ENCODE measurements at regions not wholly inside any gene's neighbourhood (a gene's known extent, or its start where the extent isn't known, plus 50 kb on each side); places are given as distances from the start of the nearest gene placed in this dataset.

- no peak for DNase-seq
Observed at GRCh38 chr6:56863366-56863765, 91.5 kb upstream of the BEND6 start.

GRCh38 chr6:56862415-56863175, 92.3 kb upstream of the BEND6 start:
- DNase-seq, result no peak

- DNase-seq, result no peak
Observed at GRCh38 chr6:56860475-56860874, 94.4 kb upstream of the BEND6 start.

GRCh38 chr6:56856036-56856580, 98.8 kb upstream of the BEND6 start:
- no peak for DNase-seq

- no peak for DNase-seq
Observed at GRCh38 chr6:56854086-56854485, 100.8 kb upstream of the BEND6 start.

- DNase-seq, result no peak
Observed at GRCh38 chr6:56853541-56853940, 101.4 kb upstream of the BEND6 start.

GRCh38 chr6:56852260-56853010, 102.5 kb upstream of the BEND6 start:
- DNase-seq, result no peak

GRCh38 chr6:56851541-56852259, 103.2 kb upstream of the BEND6 start:
- DNase-seq, result peak; percentile 57 to 68

- DNase-seq, result no peak
Observed at GRCh38 chr6:56851074-56851473, 103.8 kb upstream of the BEND6 start.

GRCh38 chr6:56850626-56851025, 104.3 kb upstream of the BEND6 start:
- no peak for DNase-seq

GRCh38 chr6:56849896-56850295, 105.0 kb upstream of the BEND6 start:
- DNase-seq, result no peak

GRCh38 chr6:56848105-56848504, 106.8 kb upstream of the BEND6 start:
- DNase-seq, result no peak

GRCh38 chr6:56845032-56845431, 109.9 kb upstream of the BEND6 start:
- DNase-seq, result no peak

- DNase-seq, result peak; percentile 58 to 69
Observed at GRCh38 chr6:56843476-56844349, 111.2 kb upstream of the BEND6 start.

GRCh38 chr6:56842686-56843475, 112.0 kb upstream of the BEND6 start:
- peak; percentile 40 to 61 for DNase-seq

GRCh38 chr6:56841751-56842150, 113.2 kb upstream of the BEND6 start:
- DNase-seq, result no peak

GRCh38 chr6:56841381-56841749, 113.5 kb upstream of the BEND6 start:
- DNase-seq, result no peak

GRCh38 chr6:56840467-56841380, 114.2 kb upstream of the BEND6 start:
- DNase-seq, result no peak

GRCh38 chr6:56839533-56840183, 115.2 kb upstream of the BEND6 start:
- DNase-seq, result no peak

- DNase-seq, result no peak
Observed at GRCh38 chr6:56838965-56839364, 115.9 kb upstream of the BEND6 start.
